ENCODE measurements at regions not wholly inside any gene's neighbourhood (a gene's known extent, or its start where the extent isn't known, plus 50 kb on each side); places are given as distances from the start of the nearest gene placed in this dataset.

- H3K9me2 ChIP-seq (ENCODE audit: insufficient read depth), result no peaks in the 10 kb centered on the region
- TF ChIP-seq CTCF (conservative IDR thresholded peaks at IDR 0.05) (no peak), EZH2 (IDR thresholded peaks at IDR 0.05; ENCODE audit: low read depth) (no peak)
- CTCF ChIA-PET, result no interaction called here
- no peak overlapping the region for H2AFZ ChIP-seq
- H3K27me3 ChIP-seq (ENCODE audit: insufficient read depth, low read depth), result no peaks in the 10 kb centered on the region
- intact Hi-C loops (cut with micrococcal nuclease; ENCODE audit: unreplicated experiment), result no loop called here
- no peak overlapping the region for H3K4me3 ChIP-seq
- H4K20me1 ChIP-seq (ENCODE audit: insufficient read depth), result no peaks in the 10 kb centered on the region
- peaks cover 8% of the 10 kb centered on the region for H3K4me1 ChIP-seq (replicated peaks; ENCODE audit: insufficient read depth)
- H3K4me2 ChIP-seq, result no peak overlapping the region
- no peak overlapping the region for H3K27ac ChIP-seq
- BruUV-seq (replicated peaks), result no TSS peak
- no peaks in the 10 kb centered on the region for H3K9me3 ChIP-seq (ENCODE audit: insufficient read depth, low read depth)
- no peaks in the 10 kb centered on the region for H3K36me3 ChIP-seq (ENCODE audit: low read depth)
- POLR2A ChIA-PET (ENCODE audit: unreplicated experiment), result interaction anchor here (0.7 kb wide), 1 partner anchor 23 kb away, joined by 6 read pairs; no protein-coding TSS in a partner anchor
- no peaks in the 10 kb centered on the region for H3K79me2 ChIP-seq (ENCODE audit: low read depth)
- no peak for DNase-seq
- H3F3A ChIP-seq (ENCODE audit: insufficient read depth, low read depth), result peaks cover 7% of the 10 kb centered on the region; the same call in 1 of the 2 replicates
These were observed 90.0 kb upstream of the SLC6A6 start for GRCh38 chr3:14312375-14312774.

GRCh38 chr3:14317057-14317553 lies 85.3 kb upstream of the SLC6A6 start:
- Histone ChIP-seq H3K9me3 (ENCODE audit: insufficient read depth, low read depth) (no peaks in the 10 kb centered on the region), H3K4me3 (no peak overlapping the region), H3K27me3 (ENCODE audit: insufficient read depth, low read depth) (no peaks in the 10 kb centered on the region), H4K20me1 (ENCODE audit: insufficient read depth) (no peaks in the 10 kb centered on the region), H3K36me3 (ENCODE audit: low read depth) (no peaks in the 10 kb centered on the region), H3K79me2 (ENCODE audit: low read depth) (no peaks in the 10 kb centered on the region), H3K4me2 (peak overlapping the region; percentile 38), H3F3A (ENCODE audit: insufficient read depth, low read depth) (peaks cover 27% of the 10 kb centered on the region; the same call in 1 of the 2 replicates), H3K9me2 (ENCODE audit: insufficient read depth) (no peaks in the 10 kb centered on the region), H2AFZ (peak overlapping the region; percentile 41; the same call in 1 of the 2 replicates), H3K27ac (peak overlapping the region; percentile 57), H3K4me1 (replicated peaks; ENCODE audit: insufficient read depth) (peaks cover 36% of the 10 kb centered on the region)
- DNase-seq, result peak; percentile 58 to 84
- intact Hi-C loops (cut with micrococcal nuclease; ENCODE audit: unreplicated experiment), result no loop called here
- no TSS peak for BruUV-seq (replicated peaks)
- no peak for TF ChIP-seq CTCF (conservative IDR thresholded peaks at IDR 0.05)
- no peak for TF ChIP-seq EZH2 (IDR thresholded peaks at IDR 0.05; ENCODE audit: low read depth)
- ChIA-PET POLR2A (ENCODE audit: unreplicated experiment) (interaction anchor here (0.6 to 0.7 kb wide), 6 partner anchors 78 to 1190 kb away, joined by 3 to 7 read pairs (median 4); partner anchors contain the start of gene CCDC174), CTCF (interaction anchor here (0.6 to 1.1 kb wide), 3 partner anchors 55 to 151 kb away, joined by 5 to 8 read pairs (median 5); no protein-coding TSS in a partner anchor)

GRCh38 chr3:14318646-14319045 lies 83.8 kb upstream of the SLC6A6 start:
- Histone ChIP-seq H3K9me2 (ENCODE audit: insufficient read depth) (no peaks in the 10 kb centered on the region), H3K79me2 (ENCODE audit: low read depth) (no peaks in the 10 kb centered on the region), H3K4me3 (no peak overlapping the region), H3K36me3 (ENCODE audit: low read depth) (no peaks in the 10 kb centered on the region), H3K27ac (no peak overlapping the region), H3K27me3 (ENCODE audit: insufficient read depth, low read depth) (no peaks in the 10 kb centered on the region), H3K9me3 (ENCODE audit: insufficient read depth, low read depth) (no peaks in the 10 kb centered on the region), H3K4me1 (replicated peaks; ENCODE audit: insufficient read depth) (peaks cover 51% of the 10 kb centered on the region), H4K20me1 (ENCODE audit: insufficient read depth) (no peaks in the 10 kb centered on the region), H3K4me2 (no peak overlapping the region), H2AFZ (no peak overlapping the region), H3F3A (ENCODE audit: insufficient read depth, low read depth) (peaks cover 32% of the 10 kb centered on the region; the same call in 1 of the 2 replicates)
- BruUV-seq (replicated peaks), result no TSS peak
- TF ChIP-seq EZH2 (IDR thresholded peaks at IDR 0.05; ENCODE audit: low read depth) (no peak), CTCF (conservative IDR thresholded peaks at IDR 0.05) (no peak)
- CTCF ChIA-PET, result no interaction called here
- intact Hi-C loops (cut with micrococcal nuclease; ENCODE audit: unreplicated experiment), result no loop called here
- no peak for DNase-seq
- POLR2A ChIA-PET (ENCODE audit: unreplicated experiment), result no interaction called here
